Dedifferentiated amniotic fluid mesenchymal stem cell (primary cell): ENCODE measurements at regions not wholly inside any gene's neighbourhood (a gene's known extent, or its start where the extent isn't known, plus 50 kb on each side); places are given as distances from the start of the nearest gene placed in this dataset.

ENCODE experiments used
- DNase-seq: peaks from one replicate; pipeline ENCODE4 v3.0.0-alpha.2; 2016; ENCODE audit errors: extremely low spot score

DNA sequence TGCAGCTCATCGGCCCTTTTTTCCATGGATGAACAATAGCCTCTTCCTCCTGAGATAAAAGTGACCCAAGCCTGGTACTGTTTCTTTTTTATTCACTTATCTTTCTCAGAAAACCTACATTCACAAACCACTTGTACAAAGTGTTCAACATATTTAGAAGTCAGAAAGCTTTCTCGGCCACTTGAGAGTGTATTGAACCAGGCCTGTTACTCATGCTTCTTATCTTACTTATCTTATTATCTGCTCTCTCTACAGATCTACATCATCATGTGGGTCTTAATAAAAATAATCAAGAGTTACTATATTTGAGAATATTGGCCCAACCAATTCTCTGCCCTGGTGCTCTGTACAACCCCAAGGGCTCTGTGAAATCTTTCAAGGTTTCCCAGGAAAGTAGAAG lies 242.1 kb downstream of the MREG start:
- DNase-seq: no peak

DNA sequence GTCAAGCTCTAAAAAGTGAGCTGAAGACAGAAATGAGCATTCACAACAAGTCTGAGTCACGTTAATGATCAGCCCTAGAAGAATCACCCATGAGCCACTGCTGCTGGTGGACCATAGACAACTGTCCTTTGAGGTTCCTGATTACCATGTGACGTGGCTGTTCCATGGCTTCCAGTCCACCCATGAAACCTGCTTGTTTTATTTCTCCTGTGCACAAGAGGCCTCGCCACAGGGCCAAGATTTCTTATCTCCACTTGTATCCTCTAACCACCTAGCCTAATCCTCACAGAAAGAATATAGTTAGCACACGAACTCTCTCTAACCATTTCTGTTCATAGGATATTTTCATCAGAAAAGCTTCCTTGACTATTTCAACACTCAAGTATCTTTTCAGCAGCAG lies 242.7 kb downstream of the MREG start:
- DNase-seq: no peak

DNA sequence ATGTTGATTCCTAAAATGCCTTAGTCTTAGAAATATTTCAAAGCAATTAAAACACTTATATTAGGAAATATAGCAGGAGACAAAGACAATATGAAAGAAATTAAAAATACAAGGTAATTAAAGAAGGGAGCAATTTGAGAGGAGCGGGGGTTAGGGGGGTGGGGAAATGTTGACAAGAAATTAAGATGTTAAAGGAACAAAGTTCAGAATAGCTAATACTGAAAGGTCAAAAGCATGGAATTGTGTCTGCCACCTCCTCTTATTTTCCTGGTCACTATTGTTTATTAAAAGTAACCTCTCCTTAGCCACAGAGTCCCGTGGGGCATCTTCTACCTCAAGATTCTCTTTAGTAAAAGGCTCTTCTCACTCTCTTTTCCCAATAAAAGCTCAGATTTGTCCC lies 244.1 kb downstream of the MREG start:
- DNase-seq: no peak

DNA sequence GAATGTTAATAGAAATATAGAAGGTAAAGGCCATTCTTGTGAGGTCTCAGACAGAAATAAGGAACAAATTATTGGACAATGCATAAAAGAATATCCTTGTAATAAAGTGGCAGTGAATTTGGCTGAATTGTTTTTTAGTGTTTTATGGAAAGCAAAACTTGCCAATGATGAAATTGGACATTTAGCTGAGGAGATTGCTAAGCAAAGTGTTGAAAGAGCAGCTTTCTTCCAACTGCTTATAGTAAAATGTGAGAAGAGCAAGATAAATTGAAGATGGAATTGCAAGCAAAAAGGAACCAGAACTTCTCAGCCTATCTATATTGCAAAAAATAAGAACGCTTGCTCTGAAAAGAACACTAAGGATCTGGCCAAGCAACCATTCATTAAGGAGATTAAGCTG lies 245.7 kb downstream of the MREG start:
- DNase-seq: no peak

DNA sequence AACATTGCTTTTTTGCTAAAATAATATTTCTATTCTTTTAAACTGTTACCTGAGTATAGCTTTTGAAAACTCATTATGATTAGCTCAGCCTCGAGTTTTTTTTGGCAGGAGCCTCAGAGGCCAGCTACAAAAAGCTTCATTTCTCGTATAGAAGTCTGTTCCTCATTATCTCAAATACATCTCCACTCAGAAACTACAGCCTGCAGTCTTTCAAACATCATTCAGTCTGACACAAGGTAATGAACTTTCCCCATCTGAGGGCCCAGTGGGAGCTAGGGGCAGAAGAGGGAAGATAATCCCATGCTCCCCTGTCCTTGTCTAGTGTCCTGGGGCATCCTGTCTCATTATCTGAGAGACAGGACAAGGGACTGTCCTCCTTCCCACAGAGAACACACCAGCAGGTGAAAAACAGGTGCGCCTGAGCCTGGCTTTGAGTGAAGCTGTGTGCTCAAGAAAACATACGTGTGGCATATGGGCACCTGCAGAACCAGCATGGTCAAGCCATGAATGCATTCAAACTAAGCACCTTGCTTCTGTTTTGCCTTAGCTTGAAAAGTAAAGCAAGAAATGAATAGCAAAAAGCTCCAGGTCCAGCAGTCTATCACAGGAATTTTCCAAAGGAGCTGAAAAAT lies 247.5 kb downstream of the MREG start:
- no peak for DNase-seq

DNA sequence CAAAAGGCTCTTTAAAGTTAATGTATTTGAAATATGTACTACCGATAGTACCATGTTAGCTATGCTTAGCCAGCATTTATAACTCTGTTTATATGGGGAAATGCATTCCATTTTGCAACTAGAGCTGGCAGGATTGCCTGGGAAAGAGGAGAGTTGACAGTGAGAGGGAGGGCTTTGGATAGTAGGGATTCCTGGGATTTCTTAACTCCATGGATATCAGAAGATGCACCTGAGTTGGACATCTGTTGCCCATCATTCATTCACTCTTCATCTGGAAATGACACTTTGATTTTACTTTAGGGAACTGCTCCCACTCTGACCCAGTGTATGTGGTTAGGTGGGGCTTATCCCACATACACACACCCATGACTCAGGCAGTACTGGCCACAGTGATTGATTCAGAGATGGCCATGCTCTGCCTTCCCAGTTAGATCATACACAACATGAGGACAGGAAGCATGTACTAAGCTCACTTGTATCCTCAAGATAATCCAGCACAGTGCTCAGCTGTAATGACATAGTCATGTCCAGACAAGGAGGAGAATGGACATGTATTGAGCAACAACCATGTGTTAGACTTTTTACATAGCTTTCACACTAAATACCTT lies 248.8 kb downstream of the MREG start:
- DNase-seq: peak; percentile 50

DNA sequence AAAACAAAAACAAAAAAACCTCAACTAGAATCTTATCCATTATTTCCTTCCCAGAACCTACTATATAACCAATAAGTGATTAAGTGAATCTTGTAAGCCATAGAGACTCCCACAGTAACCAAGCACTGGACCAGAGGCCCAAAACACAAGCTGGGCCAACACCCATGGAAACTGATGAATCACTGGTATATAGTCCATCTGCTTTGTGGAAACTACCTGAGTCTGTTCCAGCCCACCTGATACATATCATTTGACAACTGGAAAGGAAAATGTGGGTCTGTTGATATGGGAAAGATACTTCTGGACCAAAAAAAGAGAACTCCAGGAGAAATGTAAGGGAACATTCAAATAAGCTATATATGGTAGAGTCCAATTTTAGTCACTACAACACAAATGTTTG lies 252.8 kb downstream of the MREG start:
- DNase-seq: no peak

DNA sequence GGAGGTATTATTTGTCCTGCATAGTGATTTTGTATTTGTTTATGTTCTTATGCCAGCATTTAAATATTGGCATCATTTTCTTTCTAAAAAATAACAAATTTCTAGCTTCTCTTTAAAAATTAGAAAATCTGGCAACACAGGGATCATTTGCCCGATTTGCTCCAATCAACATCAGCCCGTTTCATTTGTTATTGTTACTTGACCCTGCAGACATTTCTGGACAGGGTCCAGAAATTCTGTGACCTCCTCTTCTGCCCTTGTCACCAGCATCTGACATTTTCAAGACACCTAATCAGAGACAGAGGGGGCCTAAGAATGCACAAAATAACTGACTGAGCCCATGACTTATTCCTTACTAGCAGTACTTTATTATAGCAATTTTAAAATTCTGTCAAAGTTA lies 253.3 kb downstream of the MREG start:
- no peak for DNase-seq

DNA sequence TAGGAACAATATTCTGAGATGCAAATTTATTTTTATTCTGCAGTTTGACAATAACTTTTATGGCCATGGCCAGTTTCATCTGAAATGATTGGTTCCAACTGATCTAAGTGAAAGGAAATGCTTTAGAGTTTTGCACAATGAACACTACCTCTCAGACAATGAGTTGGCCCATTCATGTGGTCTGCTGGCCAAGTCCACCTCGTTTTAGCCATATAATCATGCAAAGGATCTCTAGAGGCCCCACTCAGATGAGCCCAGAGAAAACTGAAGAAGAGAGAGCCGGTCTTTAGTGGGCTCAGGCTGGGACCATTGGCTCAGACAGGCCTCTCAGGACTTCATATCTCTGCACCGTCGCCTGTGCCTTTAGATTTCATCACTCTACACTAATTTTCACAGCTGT lies 254.7 kb downstream of the MREG start:
- DNase-seq: no peak

DNA sequence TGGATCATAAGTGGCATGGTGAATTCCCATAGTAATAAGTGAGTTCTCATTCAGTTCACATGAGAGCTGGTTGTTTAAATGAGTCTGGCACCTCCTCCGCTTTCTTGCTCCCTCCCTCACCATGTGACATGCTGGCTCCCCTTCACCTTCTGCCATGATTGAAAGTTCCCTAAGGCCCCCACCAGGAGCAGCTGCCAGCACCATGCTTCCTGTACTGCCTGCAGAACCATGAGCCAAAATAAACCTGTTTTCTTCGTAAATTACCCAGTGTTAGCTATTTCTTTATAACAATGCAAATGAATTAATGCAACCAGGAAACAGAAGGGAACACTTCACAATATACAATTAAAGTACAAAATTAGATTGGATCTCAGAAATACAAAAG lies 257.0 kb downstream of the MREG start:
- DNase-seq: no peak

DNA sequence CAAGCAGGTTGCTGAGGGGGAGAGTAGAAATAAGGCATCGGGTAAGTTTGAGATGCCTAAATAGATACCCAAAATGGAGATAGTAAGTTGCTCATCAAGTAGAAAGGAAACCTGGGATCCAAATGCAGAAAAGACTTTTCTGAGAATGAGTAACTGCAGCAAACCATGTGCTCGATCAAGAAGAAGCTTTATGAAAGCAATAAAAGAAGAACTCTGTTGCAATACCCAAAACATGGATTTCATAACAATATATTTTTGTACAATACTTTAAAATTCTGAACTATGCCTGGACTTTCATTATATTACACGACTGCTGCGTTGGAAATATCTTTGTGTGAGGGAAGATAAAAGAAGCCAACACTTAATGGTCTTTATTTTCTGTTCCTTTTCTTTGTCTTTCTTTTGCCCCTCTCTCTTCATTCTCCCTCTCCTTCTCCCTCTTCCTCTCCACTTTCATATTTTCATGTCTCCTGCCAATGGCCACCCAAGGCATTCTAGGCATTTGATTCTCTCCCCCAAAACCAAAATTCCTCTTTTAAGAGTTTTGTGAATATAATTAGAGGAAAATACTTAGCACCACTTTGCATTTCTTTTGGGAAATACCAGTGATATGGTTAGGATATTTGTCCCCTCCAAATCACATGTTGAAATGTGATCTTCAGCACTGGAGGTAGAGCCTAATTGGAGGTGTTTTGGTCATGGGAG lies 257.6 kb downstream of the MREG start:
- no peak for DNase-seq

DNA sequence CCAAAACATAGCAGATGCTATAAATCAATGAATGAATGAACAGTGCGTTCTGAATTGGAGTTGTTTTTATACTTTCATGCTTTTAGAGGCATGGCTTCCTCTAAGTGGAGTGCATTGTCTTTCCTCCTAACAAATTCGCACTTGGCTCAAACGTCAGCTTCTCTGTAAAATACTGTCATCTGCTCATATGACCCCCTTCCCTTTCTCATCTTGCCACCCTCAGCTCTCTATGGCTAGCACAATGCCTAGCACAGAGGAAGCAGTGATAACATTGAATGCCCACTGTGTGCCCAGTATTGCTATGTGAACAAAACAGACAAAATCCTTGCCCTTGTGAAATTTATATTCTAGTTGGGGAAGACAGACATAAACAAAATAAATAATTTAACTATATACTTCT lies 258.8 kb downstream of the MREG start:
- no peak for DNase-seq

DNA sequence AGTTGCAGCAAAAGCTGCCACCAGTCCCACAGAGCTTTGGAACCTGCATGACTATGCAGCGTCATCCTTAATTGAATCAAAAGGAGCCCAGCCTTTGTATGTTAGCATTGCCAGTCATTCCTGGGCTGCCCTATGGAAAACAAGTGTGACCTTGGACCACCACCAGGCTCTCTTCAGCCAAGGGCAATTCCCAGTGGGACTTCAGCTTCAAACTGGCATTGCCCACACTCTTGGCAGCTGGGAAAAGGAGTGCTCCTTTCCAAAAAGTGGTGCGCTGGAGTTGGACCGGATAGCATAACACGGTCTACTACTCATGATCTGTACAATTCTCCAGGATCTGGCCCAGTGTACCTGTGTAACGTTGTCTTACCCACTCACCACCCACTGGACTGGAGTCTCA lies 259.5 kb downstream of the MREG start:
- no peak for DNase-seq

DNA sequence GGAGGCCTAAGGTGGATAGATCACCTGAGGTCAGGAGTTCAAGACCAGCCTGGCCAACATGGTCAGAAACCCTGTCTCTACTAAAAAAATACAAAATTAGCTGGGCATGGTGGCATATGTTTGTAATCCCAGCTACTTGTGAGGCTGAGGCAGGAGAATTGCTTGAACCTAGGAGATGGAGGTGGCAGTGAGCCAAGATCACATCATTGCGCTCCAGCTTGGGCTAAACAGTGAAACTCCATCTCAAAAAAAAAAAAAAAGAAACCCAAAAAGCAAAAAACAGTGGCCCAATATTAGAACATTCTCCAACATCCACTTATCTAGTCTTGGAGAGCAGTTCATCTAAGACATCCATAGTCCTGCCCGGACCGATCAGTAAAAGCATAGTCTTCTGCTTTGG lies 260.4 kb downstream of the MREG start:
- DNase-seq: no peak

DNA sequence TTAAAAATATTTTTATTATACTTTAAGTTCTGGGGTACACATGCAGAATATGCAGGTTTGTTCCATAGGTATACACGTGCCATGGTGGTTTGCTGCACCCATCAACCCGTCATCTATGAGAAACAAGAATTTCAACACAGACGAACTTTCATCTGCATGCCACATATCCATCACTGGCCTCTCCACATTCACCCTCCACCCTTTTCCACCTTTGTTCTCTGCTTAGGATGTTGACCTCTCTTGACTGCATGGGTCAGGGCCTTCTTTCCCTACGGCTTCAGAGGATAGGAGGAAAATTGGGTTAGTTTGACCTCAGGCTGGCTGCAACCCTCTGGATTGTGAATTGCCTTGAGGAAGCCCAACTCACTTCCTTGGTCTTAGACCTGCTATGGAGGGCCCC lies 260.9 kb downstream of the MREG start:
- no peak for DNase-seq

DNA sequence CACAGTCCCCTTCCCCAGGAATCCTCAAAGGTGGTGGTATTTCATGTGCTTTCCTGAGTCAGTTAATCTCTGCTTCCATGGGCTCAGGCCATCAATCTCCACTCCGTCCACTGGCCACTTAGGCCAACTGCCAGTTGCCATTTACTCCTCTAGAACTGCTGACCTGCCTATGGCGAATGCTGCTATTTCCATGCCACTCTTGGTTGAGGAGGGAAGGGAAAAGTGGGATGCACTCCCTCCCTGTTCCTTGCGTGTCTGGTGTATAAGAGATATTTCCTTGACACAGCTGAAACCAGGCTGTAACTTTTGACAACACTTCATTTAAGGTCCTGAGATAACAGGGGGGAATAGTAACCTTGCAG lies 261.5 kb downstream of the MREG start:
- DNase-seq: no peak

DNA sequence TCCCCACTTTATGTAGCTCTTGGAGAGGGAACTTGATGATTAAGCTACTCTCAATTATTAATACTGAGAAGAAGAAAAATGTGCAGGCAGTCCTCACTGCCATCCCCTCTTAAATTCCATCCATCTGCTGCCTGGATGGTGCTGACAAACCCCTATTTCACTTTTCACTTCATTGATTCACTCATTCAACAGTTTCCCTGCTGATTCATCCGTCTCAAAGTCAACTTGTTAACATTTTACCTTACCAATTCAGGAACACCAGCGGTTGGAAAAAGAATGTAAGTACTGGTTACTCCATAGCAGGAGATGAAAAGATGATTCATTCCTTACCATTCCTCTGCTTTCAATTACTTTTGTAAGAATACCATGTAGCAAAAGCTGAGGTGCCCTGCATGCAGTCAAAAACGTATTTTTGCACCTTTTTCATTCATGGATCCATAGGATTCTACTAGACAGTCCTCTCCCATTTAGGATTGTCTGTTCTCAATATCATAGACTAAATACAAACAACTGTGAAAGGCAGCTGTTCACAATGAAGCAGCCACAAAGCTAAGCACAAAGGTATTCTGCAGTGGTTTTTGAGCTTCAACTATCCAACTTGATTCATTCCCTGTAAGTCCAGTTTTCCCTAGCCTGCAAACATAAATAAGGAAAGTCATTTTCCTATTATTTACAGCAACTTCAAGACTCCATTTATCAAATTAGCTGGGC lies 262.0 kb downstream of the MREG start:
- DNase-seq: peak; percentile 69

DNA sequence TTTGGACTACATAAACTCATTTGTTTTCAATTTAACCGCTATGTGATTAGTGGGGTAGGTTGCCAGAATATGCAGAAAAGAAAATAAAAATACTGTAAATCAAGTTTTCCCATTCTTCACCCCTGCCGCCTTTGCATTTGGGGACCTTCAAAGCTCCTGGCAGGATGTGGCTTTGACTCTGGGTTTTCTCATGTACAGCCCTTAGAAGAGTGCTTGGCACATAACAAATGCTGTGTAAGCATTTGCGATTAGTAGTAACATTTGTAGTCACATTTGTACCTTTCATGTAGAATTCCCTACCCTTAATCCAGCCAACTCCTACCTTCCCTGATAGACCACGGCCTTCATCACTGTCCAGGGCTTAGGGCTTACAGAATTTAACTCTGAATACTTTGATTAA lies 262.6 kb downstream of the MREG start:
- no peak for DNase-seq

DNA sequence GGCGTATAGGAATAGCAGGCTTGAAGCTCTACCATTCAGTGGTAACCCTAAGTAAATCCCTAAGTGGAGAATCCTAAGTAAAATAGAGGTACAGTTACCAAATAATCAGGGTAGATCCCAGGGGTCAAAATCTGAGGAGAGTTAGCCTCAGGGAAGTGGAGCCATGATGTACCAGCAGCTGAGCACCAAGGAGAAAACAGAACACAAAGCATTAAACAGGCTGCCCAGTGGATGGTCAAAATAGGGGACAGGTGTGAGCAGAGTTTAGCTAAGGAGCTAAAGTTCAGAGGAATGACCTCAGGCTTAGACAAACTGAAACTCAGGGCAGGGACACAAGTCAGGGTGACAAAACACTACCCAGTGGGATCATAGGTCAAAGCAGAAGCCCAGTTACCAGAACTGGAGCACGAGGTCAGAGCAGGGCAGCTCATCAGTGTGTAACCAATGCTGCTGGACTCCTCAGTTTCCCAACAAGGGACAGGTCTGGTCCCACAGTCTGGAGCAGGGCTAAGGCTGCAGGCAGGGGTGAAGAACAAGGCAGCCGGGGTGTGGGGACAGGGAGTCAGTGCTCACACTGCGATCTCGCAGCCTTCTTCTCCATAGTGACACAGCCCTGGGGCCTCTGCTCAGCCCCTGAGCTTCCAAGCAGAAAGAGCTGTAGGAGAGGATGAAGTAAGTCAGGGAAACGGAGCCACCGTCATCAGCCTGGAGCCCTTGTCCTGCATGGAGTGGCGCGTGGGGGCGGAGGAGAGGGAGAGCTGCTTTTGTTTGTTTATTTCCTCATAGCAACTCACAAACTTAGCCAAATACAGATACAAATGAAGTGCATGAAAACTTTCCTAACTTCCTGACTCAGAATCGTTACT lies 264.0 kb downstream of the MREG start:
- DNase-seq: peak; percentile 39

DNA sequence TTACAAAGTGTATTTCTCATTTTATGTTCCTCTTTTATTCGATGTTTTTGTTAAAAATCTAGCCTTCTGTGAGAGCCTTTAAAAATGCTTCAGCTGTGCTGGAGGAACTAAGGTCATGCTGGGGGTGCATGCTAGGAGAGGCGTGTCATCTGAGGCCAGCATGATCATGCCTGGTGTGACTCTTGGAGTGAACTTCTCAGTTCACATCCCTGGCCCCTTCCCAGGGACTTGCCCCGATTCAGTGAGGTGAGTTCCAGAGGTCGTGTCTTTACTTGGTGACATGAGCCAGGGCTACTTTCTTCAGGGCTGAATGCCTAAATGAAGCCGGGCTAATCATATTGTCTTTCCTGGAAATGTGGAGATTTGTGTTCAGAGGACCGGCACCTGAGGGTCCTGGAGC lies 264.9 kb downstream of the MREG start:
- DNase-seq: no peak

DNA sequence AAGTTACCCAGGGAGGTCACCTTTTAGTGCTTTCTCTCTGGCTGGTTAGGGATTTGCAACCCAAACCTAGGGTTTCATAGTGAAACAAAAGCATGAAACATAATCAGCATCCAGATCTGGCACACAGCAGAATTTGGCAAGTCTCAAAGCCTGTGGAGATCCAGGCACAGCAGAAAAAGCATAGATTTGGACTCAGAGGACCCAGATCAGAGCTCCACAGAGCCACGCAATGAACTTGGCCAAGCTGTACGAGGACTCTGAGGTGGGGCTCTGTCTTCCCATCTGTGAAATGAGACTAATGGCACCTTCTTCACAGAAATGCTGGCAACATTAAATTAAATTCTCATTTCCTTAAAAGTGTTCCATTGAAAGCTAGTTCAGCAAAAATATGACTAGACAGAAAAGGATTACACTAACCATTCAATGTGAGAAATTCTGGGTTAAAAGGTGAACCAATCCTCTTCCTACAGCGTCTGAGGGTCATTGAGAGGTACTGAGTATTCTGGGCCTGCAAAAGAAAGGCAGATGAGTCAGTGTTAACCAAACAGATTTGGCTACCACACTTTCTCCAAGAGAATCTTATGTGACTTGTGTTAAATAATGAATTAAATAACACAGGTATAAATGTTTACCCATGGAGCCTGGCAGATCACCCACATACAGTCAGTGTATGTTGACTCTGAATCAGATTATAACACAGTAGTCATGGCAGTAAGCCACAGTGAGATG lies 266.3 kb downstream of the MREG start:
- no peak for DNase-seq
